ENCODE measurements at regions not wholly inside any gene's neighbourhood (a gene's known extent, or its start where the extent isn't known, plus 50 kb on each side); places are given as distances from the start of the nearest gene placed in this dataset.

GRCh38 chrX:39928704-39929378, 168.9 kb downstream of the BCOR start:
- DNase-seq (ENCODE audit: low read depth), result no peak

GRCh38 chrX:39929379-39930025, 168.3 kb downstream of the BCOR start:
- DNase-seq (ENCODE audit: low read depth), result no peak

- no peak for DNase-seq (ENCODE audit: low read depth)
Observed at GRCh38 chrX:39930786-39931528, 166.8 kb downstream of the BCOR start.

- DNase-seq (ENCODE audit: low read depth), result no peak
Observed at GRCh38 chrX:39931529-39932282, 166.1 kb downstream of the BCOR start.

GRCh38 chrX:39935411-39936064, 162.2 kb downstream of the BCOR start:
- DNase-seq (ENCODE audit: low read depth), result no peak

- DNase-seq (ENCODE audit: low read depth), result no peak
Observed at GRCh38 chrX:39936886-39937770, 160.6 kb downstream of the BCOR start.

- DNase-seq (ENCODE audit: low read depth), result no peak
Observed at GRCh38 chrX:39938466-39938865, 159.3 kb downstream of the BCOR start.

- no peak for DNase-seq (ENCODE audit: low read depth)
Observed at GRCh38 chrX:39939678-39940077, 158.1 kb downstream of the BCOR start.

- DNase-seq (ENCODE audit: low read depth), result no peak
Observed at GRCh38 chrX:39941332-39941920, 156.3 kb downstream of the BCOR start.

- no peak for DNase-seq (ENCODE audit: low read depth)
Observed at GRCh38 chrX:39944416-39944815, 153.3 kb downstream of the BCOR start.

GRCh38 chrX:39945709-39946108, 152.0 kb downstream of the BCOR start:
- DNase-seq (ENCODE audit: low read depth), result no peak

- DNase-seq (ENCODE audit: low read depth), result peak; percentile 14
Observed at GRCh38 chrX:39946822-39947221, 150.9 kb downstream of the BCOR start.

GRCh38 chrX:39948582-39948981, 149.2 kb downstream of the BCOR start:
- DNase-seq (ENCODE audit: low read depth), result no peak

GRCh38 chrX:39950018-39950688, 147.6 kb downstream of the BCOR start:
- DNase-seq (ENCODE audit: low read depth), result no peak

- no peak for DNase-seq (ENCODE audit: low read depth)
Observed at GRCh38 chrX:39952989-39953388, 144.8 kb downstream of the BCOR start.

GRCh38 chrX:39953879-39954278, 143.9 kb downstream of the BCOR start:
- DNase-seq (ENCODE audit: low read depth), result no peak

- DNase-seq (ENCODE audit: low read depth), result no peak
Observed at GRCh38 chrX:39954851-39955250, 142.9 kb downstream of the BCOR start.

- no peak for DNase-seq (ENCODE audit: low read depth)
Observed at GRCh38 chrX:39955625-39956024, 142.1 kb downstream of the BCOR start.

GRCh38 chrX:39956803-39957394, 140.9 kb downstream of the BCOR start:
- DNase-seq (ENCODE audit: low read depth), result no peak

Measured in HS-27A (cell line).